ENCODE measurements at regions not wholly inside any gene's neighbourhood (a gene's known extent, or its start where the extent isn't known, plus 50 kb on each side); places are given as distances from the start of the nearest gene placed in this dataset.

DNA sequence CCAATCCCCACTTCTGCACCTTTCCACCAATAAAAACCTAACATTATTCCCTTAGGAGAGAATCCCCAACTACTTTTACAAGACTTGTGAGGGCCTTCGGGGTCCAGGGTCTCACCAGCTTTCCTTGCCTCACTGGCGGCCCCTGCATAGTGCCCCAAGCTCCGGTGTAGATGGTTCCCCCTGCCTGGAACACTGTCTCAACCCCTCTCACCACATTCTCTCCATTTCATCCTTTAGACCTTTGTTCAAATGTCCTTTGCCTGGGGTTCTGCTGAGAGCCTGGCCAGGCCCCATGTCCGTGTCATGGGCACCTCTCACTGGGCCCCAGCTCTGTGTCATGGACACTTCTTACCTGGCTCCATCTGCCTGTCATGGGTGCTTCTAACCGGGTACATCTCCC lies 64.5 kb upstream of the SORCS3 start:
- DNase-seq (ENCODE audit: low read depth): no peak

DNA sequence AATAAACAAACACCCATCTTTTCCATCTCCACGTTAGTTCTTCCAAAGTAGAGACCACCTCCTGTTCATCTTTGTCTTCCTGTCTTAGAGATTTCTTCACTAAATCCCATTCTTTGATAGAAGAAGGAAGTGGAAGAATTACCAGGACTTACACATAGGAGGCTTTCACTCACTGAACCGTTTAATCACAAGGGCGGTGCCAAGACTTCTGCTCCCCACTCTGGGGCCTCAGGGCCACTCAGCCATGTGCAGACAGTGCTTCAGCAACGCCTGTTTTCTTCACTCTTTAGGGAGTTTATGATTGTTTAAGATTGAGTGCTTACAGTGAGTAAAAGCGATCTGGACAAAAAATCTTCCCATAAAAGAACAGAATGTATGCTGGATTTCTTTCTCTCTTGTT lies 63.9 kb upstream of the SORCS3 start:
- DNase-seq (ENCODE audit: low read depth): no peak

DNA sequence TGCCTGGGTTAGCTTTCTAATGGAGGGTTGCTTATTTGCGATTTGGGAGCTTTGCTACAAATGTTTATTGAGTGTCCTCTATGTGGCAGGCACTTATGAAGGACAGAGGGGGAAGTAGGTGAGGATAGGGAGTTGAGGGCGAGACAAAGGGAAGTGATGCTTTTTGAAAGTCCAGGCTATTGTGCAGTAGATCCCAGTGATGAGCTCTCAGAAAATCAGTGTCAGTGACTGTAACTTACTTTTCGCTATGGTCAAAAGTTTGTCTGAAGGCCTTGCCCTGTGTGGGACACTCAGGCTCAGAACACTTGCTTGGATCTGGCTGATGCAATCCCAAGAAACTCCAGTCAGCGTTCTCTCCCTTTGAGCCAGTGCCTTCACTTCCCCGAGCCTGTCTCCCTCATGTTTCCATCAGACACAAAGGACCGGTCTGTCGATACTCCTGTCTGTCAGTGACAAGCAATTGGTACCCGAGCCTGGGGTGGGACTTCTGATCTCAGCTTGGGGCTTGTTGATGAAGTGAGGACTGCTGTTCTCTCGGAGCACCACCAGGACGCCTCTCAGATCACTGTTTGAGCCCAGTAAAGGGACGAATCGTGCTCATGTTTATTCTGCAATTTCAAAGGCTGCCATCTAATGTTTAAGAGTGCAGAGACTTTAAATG lies 63.1 kb upstream of the SORCS3 start:
- DNase-seq (ENCODE audit: low read depth): no peak

DNA sequence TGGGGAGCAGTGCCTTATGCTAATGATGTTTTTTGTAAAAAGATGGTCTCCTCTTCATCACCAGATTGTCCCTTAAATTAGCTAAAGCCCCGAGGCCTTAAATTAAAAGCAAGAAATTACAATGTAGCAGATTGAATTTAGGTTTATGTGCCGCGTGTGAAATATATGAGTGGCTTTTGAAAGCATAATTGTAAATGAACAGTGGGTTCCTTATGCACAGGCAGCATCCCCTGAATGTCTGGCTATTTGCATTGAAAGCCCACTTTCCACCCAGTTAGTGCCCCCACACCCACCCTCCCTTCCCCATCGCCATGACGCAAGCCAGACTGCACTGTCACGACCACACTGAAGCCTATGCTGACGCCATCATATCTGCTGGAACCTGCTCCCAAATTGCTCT lies 62.4 kb upstream of the SORCS3 start:
- DNase-seq (ENCODE audit: low read depth): no peak

DNA sequence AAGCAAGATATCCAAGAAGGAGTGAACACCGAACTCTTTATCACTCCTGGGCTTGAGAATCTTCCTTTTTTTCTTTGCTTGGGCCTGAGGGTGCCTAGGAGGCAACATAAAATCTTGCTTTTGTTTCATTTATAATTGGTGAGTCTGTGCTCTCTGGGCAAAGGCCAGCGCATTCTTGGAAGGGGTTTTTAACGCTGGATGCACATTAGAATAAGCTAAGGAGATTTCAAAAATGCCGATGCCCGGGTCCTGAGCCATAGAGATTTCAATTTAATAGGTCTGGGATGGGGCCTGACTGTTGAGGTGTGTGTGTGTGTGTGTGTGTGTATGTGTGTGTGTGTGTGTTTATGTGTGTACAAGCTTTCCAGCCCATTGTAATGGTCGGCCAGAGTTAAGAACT lies 62.0 kb upstream of the SORCS3 start:
- no peak for DNase-seq (ENCODE audit: low read depth)

DNA sequence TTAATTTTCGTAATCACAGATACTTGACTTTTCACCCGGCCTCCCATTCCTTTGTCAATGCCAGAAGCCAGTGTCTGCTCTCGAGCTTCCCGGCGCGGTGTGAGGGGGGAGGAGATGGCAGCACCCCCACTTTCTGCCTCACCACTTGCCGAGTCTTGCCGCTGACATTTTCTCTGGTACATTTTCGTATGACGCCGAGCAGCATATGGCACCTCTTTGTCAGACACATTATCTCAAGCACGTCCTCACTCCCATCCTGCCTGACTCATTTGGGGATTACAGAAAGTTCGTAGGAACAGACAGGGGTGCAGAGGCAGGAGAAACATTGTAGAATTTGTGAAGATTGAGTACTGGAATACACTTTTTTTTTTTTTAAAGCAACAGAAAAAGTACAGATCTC lies 60.8 kb upstream of the SORCS3 start:
- no peak for DNase-seq (ENCODE audit: low read depth)

DNA sequence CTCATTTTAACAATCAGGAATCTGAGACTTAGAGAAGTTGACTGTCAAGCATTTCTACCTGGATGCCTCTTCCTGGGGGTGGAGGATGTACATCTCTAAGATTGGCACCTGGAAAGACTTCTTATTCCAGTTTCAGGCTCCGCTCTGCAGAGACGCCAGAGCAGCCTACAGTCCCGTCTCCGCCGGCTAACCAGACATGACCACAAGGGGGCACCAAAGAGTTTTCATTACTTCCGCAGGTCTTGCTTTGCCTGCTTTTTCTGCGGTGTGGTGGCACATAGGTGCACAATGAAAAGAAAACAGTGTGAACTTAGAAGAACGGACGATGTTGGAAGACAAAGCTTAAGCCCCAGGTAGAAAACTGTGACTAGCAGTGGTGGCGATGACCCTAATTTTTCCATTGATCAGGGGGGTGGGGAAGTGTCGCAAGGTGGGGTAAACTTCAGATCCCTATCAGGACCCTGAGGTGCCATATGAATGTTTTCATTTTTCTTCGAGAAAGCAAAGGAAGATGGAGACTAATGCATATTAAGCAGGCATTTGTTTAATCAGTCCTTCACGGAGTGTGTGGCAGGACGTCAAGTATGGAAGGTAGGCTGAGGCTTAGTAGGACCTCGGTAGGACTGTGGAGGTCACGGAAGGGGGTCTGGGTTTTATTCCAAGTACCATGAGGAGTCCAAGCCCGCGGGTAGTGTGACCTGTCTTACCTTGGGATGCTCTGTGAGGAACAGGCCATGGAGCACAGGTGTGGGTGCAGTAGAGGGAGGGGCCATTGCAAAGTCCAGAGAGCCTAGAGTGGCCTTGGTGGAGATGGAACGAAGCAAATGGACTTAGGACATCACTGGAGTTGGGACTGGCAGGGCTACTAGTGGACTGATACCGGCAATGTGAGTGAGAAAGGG lies 60.1 kb upstream of the SORCS3 start:
- DNase-seq (ENCODE audit: low read depth): peak; percentile 34

DNA sequence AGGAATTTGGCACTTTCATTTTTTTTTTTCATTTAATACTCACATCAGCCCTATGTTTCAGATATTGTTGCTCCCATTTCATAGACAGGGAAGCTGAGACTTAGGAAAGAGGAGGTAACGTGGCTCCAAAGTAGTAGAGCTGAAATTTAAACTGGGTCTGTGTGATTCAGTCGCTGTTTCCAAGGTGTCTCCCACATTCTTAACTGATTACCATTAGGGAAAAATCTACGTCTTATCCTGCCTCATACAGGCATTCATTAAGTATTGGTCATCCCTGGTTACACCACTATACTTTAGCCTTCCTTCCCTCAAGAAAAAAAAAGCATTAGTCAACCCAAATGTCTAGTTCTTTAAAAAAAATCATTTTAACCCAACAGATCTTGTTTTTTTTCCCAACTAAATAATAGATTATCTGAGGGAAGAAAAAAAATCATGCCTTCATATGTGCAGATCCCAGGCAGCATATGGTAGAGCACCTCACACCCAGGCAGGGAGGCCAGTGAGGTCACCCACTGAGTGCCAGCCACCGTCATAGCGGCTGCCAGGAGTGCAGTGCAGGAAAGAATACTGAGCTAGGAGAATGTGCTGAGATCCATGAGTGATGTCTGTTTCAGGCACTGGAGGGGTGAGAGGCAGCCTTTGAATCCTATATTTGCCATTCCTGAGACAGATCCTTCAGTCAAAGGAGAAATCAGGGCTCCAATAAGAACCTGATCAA lies 59.0 kb upstream of the SORCS3 start:
- DNase-seq (ENCODE audit: low read depth): no peak

DNA sequence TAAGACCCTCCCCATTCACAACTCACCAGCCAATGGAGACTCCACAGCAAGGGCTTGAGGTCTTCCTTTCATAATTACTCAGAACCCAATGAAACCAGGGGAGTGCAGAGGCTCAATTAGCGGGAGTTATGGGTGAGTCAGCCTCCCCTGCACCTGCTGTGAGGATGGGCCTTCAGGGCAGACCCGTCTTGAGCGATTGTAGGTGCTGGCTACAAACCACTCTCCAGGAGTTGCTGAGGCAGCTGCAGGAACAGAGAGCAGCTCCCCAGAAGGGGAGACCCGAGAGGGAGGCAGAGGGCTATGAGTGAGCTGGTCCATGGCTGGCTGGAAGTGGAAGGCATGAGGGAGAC lies 58.5 kb upstream of the SORCS3 start:
- DNase-seq (ENCODE audit: low read depth): no peak

DNA sequence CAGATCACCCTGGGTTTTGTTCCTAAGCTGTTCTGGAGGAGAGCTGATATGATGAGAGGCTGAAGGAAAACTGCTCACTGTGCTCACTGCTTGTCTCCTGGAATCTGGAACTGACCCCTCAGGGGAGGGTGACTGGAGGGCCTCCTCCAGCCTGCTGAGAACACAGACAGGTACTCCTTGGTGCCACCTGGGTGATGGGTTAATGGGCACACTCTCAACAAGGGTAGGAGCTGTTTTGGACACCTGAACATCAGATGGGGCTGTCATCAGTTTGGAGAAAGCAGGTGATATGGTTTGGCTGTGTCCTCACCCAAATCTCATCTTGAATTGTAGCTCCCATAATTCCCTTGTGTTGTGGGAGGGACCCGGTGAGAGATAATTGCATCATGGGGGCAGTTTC lies 58.1 kb upstream of the SORCS3 start:
- no peak for DNase-seq (ENCODE audit: low read depth)

DNA sequence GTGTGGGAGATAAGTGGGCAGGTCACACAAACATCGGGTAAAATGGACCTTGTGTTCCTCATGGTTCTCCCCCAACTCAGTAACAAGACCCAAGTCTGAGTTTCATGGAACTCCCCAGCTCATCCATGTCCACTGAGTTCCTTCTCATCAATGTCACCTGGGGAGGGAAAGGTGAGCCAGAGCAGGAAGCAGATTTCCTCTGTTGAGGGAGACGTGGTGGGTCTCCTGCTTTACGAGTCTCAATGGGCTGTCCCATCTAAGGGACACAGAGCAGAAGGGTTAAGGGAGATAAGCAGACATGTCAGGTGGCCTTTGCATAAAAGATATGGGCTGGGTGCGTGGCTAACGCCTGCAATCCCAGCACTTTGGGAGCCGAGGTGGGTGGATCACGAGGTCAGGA lies 56.5 kb upstream of the SORCS3 start:
- no peak for DNase-seq (ENCODE audit: low read depth)

DNA sequence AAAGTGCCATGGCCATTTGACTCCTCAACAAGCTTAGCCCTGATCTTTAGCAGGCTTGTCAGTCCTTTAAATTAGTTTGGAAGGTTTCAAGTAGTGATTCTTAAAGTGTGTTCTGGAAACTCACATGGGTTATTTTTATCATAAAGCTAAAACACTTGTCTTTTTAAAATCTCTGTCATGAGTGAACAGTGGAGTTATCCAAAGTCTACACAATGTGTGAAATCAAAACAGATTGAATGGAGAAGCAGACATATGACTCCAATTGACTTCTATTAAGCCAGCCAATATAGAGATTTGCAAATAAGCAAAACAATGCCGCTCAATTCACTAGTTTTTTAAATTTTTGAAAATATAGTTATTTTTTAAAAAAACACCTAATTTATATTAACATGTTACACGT lies 53.3 kb upstream of the SORCS3 start:
- DNase-seq (ENCODE audit: low read depth): no peak

DNA sequence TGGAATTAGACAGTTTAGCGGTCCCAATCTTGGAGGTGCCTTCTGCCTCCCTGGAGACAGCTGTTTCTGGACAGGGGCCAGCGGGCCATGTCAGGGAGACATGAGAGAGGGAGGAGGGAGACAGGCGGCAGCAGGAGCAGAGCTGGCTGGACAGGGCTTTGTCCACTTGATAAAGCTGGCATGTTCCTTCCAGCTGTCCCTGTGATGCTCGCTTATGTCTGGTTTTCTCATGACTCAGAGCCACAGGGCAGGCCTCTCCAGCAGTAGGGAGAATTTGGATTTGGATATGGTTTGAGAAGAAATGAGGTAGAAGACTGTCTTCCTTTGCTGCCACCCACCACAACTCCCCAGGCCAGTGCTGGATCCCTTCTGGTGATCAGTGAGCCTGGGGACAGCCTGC lies 51.7 kb upstream of the SORCS3 start:
- DNase-seq (ENCODE audit: low read depth): no peak

DNA sequence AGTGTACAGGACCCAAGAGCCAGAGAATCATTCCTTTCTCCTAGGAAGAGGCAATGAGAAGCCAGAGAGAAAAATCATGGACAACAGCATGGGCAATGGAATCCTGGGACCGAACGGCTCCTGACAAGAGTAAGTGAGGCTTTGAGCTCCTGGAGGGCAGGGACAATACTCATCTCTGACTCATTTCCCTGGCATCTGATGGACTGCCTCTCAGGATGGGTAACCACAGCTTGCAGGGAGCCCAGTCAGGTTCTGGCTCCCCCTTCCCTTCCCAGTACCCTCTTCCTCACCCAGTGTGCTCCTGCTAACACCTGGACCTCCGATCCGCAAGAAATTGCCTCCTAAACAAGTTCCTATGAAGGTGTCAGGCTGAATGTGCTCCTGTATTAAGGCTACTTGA lies 51.2 kb upstream of the SORCS3 start:
- no peak for DNase-seq (ENCODE audit: low read depth)

All from activated T-helper 9 cell treated with anti-CD3 and anti-CD28 coated beads, Interleukin-2, amount 50 U/mL, for 16 hours (primary cell).